SK-N-SH treated with all-trans-retinoic acid at 6 μM for 48 hours (cell line): ENCODE measurements at regions not wholly inside any gene's neighbourhood (a gene's known extent, or its start where the extent isn't known, plus 50 kb on each side); places are given as distances from the start of the nearest gene placed in this dataset.

Experiments used
- ATAC-seq: fragments of 200-7000 bp; cut with Tn5 transposase; 3 replicates; pipeline ENCODE4 v1.9.1; 2020; ENCODE audit warnings: mild to moderate bottlenecking, moderate library complexity
- ARNTL ChIP-seq: fragments of 450-650 bp; formaldehyde crosslinking; IDR thresholded peaks from 2 replicates; pipeline ENCODE4 v1.5.0; 2020; ENCODE audit warnings: low read depth, mild to moderate bottlenecking, moderate library complexity, borderline replicate concordance
- BACH2 ChIP-seq: fragments of 250-450 bp; sonication (Bioruptor Pico); IDR thresholded peaks from 2 replicates; pipeline ENCODE4 v1.9.0; 2021; ENCODE audit warnings: mild to moderate bottlenecking, borderline replicate concordance
- CREB5 ChIP-seq: fragments of 250-450 bp; sonication (Bioruptor Pico); IDR thresholded peaks from 2 replicates; pipeline ENCODE4 v1.5.1; 2020; ENCODE audit warnings: low read depth, mild to moderate bottlenecking, moderate library complexity
- CSDC2 ChIP-seq: fragments of 250-450 bp; sonication (Bioruptor Pico); IDR thresholded peaks from 2 replicates; pipeline ENCODE4 v1.5.0; 2020; ENCODE audit warnings: mild to moderate bottlenecking, moderate library complexity
- CSRNP3 ChIP-seq: fragments of 250-450 bp; sonication (Bioruptor Pico); IDR thresholded peaks from 2 replicates; pipeline ENCODE4 v1.5.1; 2021; ENCODE audit warnings: mild to moderate bottlenecking, moderate library complexity
- ESRRG ChIP-seq: fragments of 250-450 bp; sonication (Bioruptor Pico); IDR thresholded peaks from 2 replicates; pipeline ENCODE4 v1.6.1; 2021; ENCODE audit warnings: mild to moderate bottlenecking
- GLIS3 ChIP-seq: fragments of 250-450 bp; sonication (Bioruptor Pico); IDR thresholded peaks from 2 replicates; pipeline ENCODE4 v1.5.0; 2020; ENCODE audit warnings: mild to moderate bottlenecking, moderate library complexity
- OSR1 ChIP-seq: fragments of 250-450 bp; sonication (Bioruptor Pico); IDR thresholded peaks from 2 replicates; pipeline ENCODE4 v1.8.0; 2022; ENCODE audit warnings: moderate library complexity, mild to moderate bottlenecking, inconsistent platforms
- POU6F1 ChIP-seq: fragments of 250-450 bp; sonication (Bioruptor Pico); IDR thresholded peaks from 2 replicates; pipeline ENCODE4 v1.8.0; 2021; ENCODE audit warnings: low read depth, mild to moderate bottlenecking, moderate library complexity, borderline replicate concordance
- PPARA ChIP-seq: fragments of 250-450 bp; sonication (Bioruptor Pico); IDR thresholded peaks from 2 replicates; pipeline ENCODE4 v1.5.0; 2020; ENCODE audit warnings: mild to moderate bottlenecking, borderline replicate concordance
- RARB ChIP-seq: fragments of 250-450 bp; sonication (Bioruptor Pico); IDR thresholded peaks from 2 replicates; pipeline ENCODE4 v1.8.0; 2021; ENCODE audit warnings: mild to moderate bottlenecking, moderate library complexity
- SNAI2 ChIP-seq: fragments of 250-450 bp; sonication (Bioruptor Pico); IDR thresholded peaks from 2 replicates; pipeline ENCODE4 v1.5.0; 2020; ENCODE audit warnings: mild to moderate bottlenecking, moderate library complexity
- TCF4 ChIP-seq: fragments of 250-450 bp; sonication (Bioruptor Pico); IDR thresholded peaks from 2 replicates; pipeline ENCODE4 v1.8.0; 2021; ENCODE audit warnings: mild to moderate bottlenecking, moderate library complexity, borderline replicate concordance
- ZC3H10 ChIP-seq: fragments of 250-450 bp; sonication (Bioruptor Pico); IDR thresholded peaks from 2 replicates; pipeline ENCODE4 v1.5.1; 2021; ENCODE audit warnings: mild to moderate bottlenecking, moderate library complexity
- ZFP3 ChIP-seq: fragments of 250-450 bp; sonication (Bioruptor Pico); IDR thresholded peaks from 2 replicates; pipeline ENCODE4 v1.5.0; 2020; ENCODE audit warnings: mild to moderate bottlenecking, moderate library complexity
- ZFP30 ChIP-seq: fragments of 450-650 bp; formaldehyde crosslinking; IDR thresholded peaks from 2 replicates; pipeline ENCODE4 v1.5.0; 2022; ENCODE audit warnings: mild to moderate bottlenecking, moderate library complexity
- ZNF565 ChIP-seq: fragments of 450-650 bp; formaldehyde crosslinking; conservative IDR thresholded peaks from 2 replicates; pipeline ENCODE4 v1.5.0; 2020; ENCODE audit warnings: low read depth, mild to moderate bottlenecking, moderate library complexity
- ZNF70 ChIP-seq: fragments of 450-650 bp; formaldehyde crosslinking; IDR thresholded peaks from 2 replicates; pipeline ENCODE4 v1.5.0; 2020; ENCODE audit warnings: mild to moderate bottlenecking, moderate library complexity
- ZNF8 ChIP-seq: fragments of 450-650 bp; formaldehyde crosslinking; IDR thresholded peaks from 2 replicates; pipeline ENCODE4 v1.5.0; 2020; ENCODE audit warnings: mild to moderate bottlenecking, moderate library complexity

GRCh38 chr9:99572567-99572966, 249.1 kb upstream of the NR4A3 start:
- ATAC-seq, result no peak
- no peak for TF ChIP-seq ZFP30 (CRISPR knock-in tag)
- TF ChIP-seq ZC3H10 (CRISPR knock-in tag), result no peak
- no peak for TF ChIP-seq ZNF8
- no peak for TF ChIP-seq CSRNP3 (CRISPR knock-in tag)
- TF ChIP-seq ARNTL, result no peak
- TF ChIP-seq OSR1 (CRISPR knock-in tag), result no peak
- no peak for TF ChIP-seq BACH2
- no peak for TF ChIP-seq ZFP3 (CRISPR knock-in tag)
- no peak for TF ChIP-seq POU6F1 (CRISPR knock-in tag)
- TF ChIP-seq CREB5 (CRISPR knock-in tag), result no peak

- ATAC-seq, result no peak
- no peak for TF ChIP-seq ARNTL
- TF ChIP-seq OSR1 (CRISPR knock-in tag), result no peak
- TF ChIP-seq CREB5 (CRISPR knock-in tag), result no peak
- no peak for TF ChIP-seq ZC3H10 (CRISPR knock-in tag)
- TF ChIP-seq ZNF70, result no peak
- no peak for TF ChIP-seq BACH2
- no peak for TF ChIP-seq SNAI2 (CRISPR knock-in tag)
- TF ChIP-seq PPARA (CRISPR knock-in tag), result no peak
Observed at GRCh38 chr9:99573085-99573484, 248.6 kb upstream of the NR4A3 start.

- ATAC-seq, result no peak
- TF ChIP-seq CSDC2 (CRISPR knock-in tag), result no peak
- no peak for TF ChIP-seq ZFP3 (CRISPR knock-in tag)
- TF ChIP-seq ZNF565, result no peak
- no peak for TF ChIP-seq CREB5 (CRISPR knock-in tag)
- TF ChIP-seq PPARA (CRISPR knock-in tag), result no peak
- no peak for TF ChIP-seq TCF4 (CRISPR knock-in tag)
- no peak for TF ChIP-seq ZFP30 (CRISPR knock-in tag)
- no peak for TF ChIP-seq CSRNP3 (CRISPR knock-in tag)
- no peak for TF ChIP-seq GLIS3 (CRISPR knock-in tag)
- TF ChIP-seq, all 23 proteins: peak for 0
Observed at GRCh38 chr9:99573886-99574285, 247.8 kb upstream of the NR4A3 start.

- no peak for ATAC-seq
- TF ChIP-seq CSRNP3 (CRISPR knock-in tag), result no peak
- TF ChIP-seq GLIS3 (CRISPR knock-in tag), result no peak
- TF ChIP-seq CSDC2 (CRISPR knock-in tag), result no peak
- no peak for TF ChIP-seq BACH2
- TF ChIP-seq ESRRG, result no peak
- no peak for TF ChIP-seq RARB (CRISPR knock-in tag)
- TF ChIP-seq ZNF70, result no peak
- TF ChIP-seq ZC3H10 (CRISPR knock-in tag), result no peak
- TF ChIP-seq TCF4 (CRISPR knock-in tag), result no peak
- TF ChIP-seq OSR1 (CRISPR knock-in tag), result no peak
Observed at GRCh38 chr9:99576002-99576401, 245.7 kb upstream of the NR4A3 start.
